GM19372 (cell line): ENCODE measurements at regions not wholly inside any gene's neighbourhood (a gene's known extent, or its start where the extent isn't known, plus 50 kb on each side); places are given as distances from the start of the nearest gene placed in this dataset.

ENCODE experiments used
- ATAC-seq: cut with Tn5 transposase; IDR thresholded peaks from one replicate; pipeline ENCODE4 v1.9.1; 2021; ENCODE audit warnings: mild to moderate bottlenecking, low read depth, moderate library complexity; ENCODE audit not compliant: unreplicated experiment

DNA sequence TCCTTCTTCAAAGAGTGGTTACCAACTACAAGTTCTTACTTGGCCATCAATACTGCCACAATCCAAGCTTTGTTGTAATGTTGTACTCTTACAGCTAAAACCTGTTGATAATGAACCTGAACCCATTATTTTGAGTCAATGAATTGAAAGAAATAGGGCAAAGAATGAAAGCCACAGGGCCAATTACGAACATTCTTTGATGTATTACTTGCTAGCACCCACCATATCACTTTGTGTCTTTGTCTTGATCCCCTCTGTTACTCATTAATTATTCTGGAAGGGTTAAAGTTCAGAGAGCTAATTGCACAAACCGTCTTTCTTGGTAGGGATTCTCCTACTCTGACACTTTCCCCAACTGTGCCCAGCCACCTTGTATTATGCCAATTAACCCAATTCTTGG, 53.2 kb upstream of the TFEC start:
- ATAC-seq = no peak

DNA sequence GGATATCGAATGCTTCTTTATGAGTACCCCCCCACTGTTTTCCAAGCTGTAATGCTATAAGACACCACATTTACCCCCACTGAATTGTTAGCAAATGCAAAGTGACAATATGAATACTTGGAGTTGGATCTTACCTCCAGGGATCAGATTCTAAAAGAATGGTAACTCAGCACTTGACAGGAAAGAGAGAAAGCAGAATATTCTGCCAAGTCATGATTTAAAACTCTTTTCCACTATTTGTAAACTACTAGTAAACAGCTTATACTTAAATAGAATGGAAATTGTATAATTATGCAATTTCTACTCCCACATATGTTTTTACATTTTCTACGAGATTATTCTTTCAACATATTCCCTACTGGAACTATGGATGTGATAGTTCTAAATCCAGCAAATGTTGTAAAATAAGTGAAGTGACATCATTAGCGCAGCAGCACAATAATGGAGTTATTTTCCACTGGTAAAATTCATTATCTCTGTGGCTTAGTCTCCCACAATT, 56.0 kb upstream of the TFEC start:
- ATAC-seq = no peak

DNA sequence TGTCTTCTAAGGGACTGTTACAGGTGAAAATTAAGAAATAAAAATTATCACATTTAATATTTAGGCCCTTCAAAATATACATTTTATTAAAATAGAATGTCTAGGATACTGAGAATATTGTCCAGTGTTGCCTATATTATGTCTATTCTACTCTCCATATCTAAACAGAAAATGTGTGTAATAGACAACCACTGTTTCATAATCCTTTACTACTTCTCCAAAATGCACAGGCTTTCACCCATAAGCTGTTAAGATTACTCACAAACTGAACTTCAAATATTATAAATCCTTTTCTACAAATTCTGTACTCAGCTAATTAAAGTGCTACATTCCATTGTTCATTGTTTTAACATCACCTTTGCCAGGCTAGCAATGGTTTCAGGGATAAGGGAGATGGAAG, 56.7 kb upstream of the TFEC start:
- no peak for ATAC-seq

DNA sequence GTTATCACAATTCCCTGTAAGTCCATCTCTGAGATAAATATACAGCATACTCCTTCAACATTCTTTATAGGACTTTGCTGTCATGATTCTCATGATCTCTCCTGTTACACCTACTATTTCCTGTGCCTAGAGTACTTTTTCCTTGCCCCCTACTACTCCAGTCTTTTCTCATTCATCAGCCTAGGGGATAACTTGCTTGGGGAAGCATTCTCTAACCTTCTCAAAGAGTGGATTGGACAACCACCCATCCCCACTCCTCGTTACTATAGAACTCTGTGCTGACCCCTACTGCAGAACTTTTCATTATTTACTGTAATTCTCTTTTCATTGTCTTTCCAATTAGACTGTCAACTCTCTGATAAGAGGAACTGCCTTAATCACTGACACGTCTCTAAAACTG, 57.4 kb upstream of the TFEC start:
- no peak for ATAC-seq

DNA sequence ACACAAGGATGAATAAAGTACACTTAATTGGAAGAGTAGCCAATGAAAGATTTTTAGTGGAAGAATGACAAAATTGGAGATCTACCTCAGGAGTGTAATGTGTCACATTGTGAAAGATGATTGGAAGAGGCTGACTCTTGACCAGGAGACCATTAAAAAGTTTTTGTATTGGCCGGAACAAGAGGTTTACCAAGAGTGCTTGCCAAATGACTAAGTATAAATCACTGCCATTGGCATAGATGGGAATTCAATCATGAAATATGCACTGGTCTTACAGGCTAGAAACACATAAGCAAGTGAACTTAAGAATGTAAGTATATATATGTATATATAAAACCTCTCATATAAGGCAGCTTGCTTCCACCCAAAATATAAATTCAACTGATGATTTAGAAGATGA, 58.7 kb upstream of the TFEC start:
- no peak for ATAC-seq

DNA sequence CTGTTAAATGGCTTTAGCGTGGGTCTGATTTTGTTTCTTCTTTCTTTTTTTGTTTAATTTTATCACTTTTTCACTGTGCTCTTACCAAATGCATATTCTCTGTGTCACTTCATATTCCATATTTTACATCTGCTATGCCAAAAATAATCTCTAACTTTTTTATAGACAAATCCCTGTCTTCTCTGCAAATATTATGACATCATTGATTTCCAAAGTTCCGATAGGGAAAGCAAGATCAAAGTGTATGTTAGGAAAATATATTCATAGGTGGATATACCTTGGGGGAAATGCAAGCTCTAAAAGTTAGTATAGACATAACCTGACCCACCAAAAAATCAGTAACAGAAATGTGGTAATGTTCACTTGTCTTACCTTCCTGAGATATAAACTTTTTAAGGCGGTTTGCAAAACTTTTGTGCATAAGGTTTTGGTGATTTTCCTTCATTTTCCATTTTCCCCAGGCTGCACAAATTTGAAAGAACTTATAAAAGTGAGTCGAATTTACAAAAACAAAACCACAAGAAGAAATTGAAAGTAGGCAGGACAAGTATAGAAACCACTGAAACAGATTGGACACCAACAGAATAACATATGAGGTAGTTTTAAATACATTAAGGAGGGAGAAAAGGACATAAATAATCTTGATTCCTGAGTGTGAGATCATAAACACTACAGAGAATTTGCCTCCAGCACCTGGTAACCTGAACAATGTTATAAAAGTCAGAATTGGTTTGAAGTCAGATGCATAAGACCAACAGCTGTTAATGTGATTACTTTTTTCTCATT, 63.1 kb upstream of the TFEC start:
- no peak for ATAC-seq

DNA sequence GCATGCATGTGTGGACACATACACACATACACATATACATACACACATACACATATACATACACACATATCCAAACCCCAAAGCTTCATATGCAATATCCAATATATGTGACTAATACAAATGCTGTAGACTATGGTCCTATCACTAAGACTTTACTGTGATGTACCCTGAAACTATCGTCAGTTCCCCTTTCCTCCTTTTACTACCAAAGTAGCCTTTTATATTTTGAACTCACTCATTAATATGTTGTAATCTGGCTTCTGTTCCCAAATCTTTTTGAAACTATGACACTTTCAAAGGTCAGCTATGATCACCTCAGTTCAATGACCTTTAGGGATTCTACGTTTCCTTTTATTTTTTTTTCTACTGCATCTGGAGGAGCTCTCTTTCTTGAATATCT, 64.8 kb upstream of the TFEC start:
- no peak for ATAC-seq

DNA sequence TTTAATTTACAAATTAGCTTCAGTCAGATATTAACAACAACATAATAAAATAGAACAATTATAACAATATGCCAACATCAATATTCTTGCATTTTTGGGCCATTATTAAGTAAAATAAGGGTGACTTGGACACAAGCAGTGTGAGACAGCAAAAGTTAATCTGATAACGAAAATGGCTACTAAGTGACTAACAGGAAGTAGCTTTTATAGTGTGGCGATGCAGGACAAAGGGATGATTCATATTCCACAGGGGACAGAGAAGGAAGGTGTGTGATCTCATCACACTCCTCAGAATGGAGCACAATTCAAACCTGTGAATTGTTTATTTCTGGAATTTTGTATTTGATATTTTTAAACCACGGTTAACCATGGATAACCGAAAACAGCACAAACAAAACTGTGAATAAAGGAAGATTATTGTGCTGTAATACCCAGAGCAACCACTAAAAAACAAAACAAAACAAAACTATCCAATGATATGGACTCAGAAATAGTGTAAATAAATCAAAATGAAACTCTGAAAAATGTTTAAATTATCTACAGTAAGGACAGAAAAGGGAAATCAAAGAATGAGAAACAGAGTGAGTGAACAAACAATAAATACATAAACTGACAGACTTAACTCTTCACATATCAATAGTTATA, 66.9 kb upstream of the TFEC start:
- no peak for ATAC-seq

DNA sequence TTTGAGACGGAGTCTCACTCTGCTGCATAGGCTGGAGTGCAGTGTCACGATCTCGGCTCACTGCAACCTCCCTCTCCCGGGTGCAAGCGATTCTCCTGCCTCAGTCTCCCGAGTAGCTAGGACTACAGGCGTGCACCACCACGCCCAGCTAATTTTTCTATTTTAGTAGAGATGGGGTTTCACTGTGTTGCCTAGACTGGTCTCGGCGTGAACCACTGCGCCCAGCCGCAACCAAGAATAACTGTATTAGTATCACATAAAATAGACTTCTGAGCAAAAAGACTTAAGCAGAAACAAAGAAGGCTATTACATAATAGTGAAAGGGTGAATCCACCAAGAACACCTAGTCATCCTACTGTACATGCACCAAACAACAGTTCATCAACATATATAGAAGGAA, 67.6 kb upstream of the TFEC start:
- no peak for ATAC-seq

DNA sequence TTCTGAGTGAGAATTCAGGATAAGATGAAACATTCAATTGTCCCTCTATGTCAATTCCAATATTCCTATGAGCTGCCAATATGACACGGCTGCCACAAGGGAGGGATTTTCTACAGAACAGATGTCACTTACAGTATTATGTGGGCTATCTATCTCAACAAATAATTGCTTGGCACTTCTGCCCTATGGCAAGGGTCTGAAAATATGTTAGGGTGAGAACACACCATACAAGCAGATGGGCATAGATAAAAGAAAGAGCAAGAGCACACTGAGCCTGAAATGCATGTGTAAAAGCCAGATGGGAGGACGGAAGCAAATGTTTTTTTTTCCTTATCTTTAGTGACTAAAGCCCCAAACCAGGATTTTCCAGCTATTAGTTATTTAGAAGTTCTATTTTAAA, 70.1 kb upstream of the TFEC start:
- ATAC-seq = no peak

DNA sequence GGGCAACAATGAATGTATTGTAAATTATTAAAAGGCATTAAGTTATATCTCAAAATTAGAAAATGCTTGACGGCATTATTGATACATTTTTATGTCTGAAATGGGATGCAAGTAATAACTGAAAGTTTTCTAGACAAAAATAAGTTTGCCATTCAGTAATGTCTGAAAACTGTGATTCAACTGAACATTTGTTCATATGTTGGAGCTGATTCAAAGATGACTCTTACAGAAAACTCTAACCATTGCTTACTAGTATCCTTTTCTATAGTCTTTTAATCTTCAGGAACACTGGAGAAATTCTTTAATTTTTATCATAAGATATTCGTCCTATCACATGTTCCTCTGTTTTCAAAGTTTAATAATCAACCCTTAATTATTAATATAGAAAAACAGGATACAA, 71.1 kb upstream of the TFEC start:
- ATAC-seq = no peak

DNA sequence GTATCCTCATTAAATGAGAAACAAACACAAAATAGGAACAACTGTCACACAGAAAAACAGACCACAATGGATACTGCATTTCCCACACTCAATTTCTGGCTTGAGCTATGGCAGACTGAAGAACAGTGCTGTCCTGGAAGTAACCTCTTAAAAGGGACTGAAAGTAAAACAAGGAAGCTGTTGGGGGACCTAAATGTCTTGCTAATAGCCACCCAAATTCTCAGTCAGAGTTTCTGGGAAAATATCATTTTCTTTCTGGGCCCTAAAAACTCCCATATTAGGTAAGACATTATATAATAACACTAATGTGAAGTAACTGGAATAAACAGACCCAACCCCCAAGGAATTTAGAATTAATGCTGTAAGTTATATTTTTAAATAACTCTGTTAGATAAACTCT, 80.9 kb upstream of the TFEC start:
- no peak for ATAC-seq

DNA sequence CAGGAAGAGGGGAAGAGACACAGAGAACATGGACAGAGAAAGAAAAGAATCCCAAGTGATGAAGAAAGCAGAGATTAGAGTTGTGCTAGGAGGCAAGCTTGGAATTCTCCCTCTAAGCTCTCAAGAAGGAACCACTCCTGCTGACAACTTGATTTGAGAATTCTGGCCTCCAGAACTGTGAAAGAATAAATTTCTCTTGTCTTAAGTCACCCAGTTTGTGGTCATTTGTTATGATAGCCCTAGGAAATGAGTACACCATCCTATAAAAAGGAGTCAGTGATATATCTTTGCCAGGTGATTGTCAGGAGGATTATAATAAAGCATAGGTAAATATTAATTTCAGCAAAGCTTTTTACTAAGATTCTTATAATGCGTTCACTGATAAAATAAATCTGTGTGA, 82.7 kb upstream of the TFEC start:
- ATAC-seq = no peak

DNA sequence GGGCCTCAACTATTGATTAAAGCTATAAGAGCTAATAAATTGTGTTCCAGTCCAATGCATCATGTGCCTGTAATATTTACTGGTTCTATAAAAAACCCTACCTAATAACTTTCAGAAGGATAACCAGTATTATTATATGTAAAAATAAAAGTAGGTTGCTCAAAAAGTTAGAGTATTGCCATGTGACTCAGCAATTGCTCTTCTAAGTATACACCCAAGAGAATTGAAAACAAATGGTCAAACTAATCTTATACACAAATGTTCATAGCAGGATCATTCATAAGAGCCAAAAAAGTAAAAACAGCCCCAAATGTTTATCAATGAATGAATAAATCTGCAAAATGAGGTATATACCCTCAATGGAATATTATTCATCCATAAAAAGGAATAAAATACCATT, 89.5 kb upstream of the TES start:
- ATAC-seq = no peak

DNA sequence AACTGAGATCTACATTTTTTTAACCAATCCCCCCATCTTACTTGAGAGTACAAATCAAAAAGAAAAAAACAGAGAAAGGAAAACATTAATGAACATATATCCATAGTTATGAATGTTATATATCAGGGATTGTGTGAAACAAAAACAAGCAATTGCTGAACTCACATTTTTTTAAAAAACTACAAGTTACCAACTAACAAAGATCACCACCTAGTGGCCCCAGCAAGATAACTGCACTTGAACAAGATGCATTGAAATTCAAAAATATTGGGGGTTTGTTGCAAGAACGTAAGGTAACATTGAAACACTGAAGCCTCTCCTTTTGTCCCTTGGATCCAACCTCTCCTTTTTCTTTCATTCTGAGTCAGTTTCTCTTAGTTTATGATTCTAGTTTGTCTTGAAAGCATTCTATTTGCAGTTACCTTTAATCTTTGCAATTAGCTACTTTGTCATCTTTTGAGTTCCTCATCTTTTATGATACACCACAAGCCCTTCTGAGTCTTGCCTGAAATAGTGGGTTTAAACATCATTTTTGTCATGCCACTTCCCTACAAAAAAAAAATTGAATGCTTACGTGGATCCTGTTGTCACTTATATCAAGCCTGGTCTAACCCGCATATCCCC, 87.3 kb upstream of the TES start:
- no peak for ATAC-seq

DNA sequence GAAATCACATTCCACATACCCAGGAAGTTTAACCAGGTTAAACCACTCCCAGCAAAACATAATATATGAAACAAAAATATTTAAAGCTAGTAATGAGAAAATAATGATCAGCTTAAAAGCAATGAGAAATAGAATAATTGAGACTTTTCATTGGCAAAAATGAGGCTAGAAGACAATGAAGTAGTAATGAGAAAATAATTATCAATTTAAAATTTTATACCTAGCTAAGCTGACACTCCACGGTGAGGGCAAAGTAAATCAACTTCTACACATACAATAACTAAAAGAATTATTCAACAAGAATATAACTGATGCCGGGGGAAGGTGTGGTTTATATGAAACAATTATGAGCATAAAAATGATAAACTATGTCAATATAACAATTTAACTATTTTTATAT, 82.2 kb upstream of the TES start:
- ATAC-seq = no peak

DNA sequence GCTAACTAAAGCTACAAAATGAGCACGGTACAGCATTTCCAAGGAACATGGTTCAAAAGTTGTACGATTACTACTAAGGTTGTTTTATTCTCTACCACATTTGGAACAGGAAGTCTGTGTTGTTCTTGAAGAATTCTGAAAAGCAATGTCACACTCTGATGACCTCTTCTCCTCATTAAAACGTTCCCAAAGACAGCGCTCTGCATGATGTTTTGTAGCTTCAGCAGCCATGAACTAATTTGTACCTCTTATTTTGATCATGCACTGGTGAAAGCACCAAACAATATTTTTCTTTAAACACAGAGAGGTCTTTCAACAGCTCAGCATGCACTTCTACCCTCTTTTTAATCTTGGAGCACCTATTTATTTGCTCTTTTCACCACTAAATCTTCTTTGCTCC, 75.0 kb upstream of the TES start:
- ATAC-seq = no peak

DNA sequence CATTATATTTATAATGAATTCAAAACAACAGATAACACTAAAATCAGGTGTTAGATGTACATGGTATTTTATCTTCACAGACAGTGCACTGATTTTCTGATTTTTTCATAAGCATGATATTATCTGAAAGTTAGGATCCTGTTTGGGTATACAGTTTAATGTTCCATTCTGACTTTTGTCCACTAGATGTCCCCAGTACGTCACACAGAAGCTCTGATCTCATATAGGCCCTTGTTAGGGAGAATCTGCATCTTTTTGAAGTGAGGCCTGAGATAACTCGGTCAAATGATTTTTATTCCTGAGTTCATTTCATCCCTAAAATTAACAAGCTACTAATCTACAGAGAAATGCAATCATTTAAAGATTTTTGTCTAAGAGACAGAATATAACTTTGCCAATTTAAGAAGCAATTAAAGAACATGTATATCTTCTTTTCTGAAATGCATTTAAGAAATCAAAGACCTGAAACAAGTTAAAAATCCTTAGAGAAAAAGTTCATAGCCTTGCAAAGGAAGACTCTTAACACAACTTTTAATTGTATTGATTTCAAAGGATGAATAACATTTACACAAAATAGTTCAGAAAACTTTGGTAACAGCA, 72.0 kb upstream of the TES start:
- peak; percentile 91 for ATAC-seq

DNA sequence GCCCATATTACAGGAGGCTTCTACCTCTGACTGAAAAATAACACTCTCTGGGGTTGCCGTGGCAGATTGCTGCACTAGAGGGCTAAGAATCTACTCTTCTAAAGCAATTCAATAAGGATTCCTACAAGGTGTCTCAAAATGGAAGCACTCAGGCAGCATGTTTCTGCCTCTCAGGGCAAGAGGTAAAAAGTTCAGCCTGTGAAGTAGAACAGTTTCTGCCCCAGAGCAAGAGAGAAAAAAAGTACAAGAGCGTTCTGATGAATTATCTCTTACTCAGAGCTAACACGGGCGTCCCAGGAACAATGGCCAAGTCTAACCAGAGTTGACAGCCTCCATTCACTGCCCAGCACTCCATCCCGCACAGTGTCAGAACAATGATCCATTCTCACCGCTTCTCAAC, 71.3 kb upstream of the TES start:
- ATAC-seq = no peak

DNA sequence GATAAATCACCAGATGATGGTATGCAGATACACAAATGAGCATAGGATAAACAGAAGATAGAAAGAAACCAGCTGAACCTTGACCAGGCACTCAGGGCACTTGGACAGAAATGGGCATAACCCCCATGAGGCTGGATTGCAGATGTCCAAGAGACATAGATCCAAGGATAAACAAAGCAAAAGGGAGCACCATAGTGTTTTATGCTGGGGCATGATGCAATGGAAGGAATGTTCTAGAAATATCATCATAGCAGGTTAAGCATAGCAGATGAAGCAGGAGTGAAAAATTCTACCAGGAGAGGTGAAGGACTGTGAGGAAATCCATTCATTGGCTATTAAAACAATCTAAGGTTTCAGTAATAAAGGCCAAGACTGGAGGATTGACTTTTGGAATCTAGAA, 70.5 kb upstream of the TES start:
- no peak for ATAC-seq

DNA sequence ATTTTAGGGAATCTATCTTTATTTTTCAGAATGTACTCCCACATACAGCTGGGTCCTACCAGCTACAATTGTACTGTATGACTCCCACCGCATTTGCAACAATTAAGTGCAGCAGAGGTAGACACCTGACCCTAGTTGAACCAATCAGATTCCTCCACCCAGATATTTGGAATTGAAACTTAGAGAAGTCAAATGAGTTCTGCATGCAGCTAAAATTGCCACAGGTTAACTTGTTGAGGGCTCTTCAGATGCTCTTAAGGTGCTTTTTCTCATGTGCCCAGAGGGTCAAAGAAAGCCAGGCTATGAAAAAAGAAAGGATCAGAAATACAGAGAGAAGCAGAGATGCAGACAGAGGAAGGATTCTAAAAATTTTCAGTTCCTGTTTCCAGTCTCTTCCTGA, 68.0 kb upstream of the TES start:
- ATAC-seq = no peak
